ENCODE measurements at regions not wholly inside any gene's neighbourhood (a gene's known extent, or its start where the extent isn't known, plus 50 kb on each side); places are given as distances from the start of the nearest gene placed in this dataset.

DNA sequence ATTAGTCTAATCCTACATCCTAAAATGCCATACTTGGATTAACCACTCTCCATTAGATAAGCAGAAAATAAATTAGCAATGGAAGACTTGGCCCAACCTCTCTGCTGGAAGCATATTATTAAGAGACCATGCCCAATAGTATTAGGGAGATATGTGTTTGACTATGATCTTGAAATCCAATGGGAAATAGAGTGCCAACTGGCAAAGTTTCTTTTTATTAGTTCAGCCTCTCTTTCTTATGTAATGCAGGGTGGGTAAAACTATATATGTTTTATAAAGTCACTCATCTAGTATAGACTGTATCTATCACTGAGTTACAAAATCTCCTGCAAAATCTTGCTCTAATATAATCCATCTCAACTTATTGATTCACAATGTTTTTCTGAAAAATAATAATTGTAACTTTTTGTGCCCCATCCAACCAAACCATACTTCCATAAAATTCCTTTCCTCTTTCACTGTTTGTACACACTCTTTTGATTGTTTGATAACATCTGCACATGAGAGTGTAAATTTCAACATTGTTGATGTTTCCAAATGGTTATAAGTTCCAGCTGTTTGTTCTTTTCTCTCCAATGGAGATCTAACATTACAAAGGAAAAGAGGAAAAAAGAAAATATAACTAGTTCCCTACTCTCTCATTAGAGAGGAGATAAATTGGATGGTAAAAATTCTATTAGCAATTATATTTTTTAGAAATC, 408.1 kb upstream of the ADGRL2 start (continued):
- TF ChIP-seq, protein P1, sequence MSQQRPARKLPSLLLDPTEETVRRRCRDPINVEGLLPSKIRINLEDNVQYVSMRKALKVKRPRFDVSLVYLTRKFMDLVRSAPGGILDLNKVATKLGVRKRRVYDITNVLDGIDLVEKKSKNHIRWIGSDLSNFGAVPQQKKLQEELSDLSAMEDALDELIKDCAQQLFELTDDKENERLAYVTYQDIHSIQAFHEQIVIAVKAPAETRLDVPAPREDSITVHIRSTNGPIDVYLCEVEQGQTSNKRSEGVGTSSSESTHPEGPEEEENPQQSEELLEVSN (IDR thresholded peaks at IDR 0.05), result no peak
- no peak for TF ChIP-seq CEBPB (IDR thresholded peaks at IDR 0.05; ENCODE audit: low read depth, low read length)
- TF ChIP-seq KDM4A (IDR thresholded peaks at IDR 0.05; ENCODE audit: low read depth, low read length, severe bottlenecking), result no peak
- TF ChIP-seq NRF1 (IDR thresholded peaks at IDR 0.05; ENCODE audit: low read depth, low read length), result no peak
- TF ChIP-seq KDM1A (IDR thresholded peaks at IDR 0.05; ENCODE audit: borderline replicate concordance, low read length), result no peak

Measured in H1 (cell line).